K562 (cell line): ENCODE measurements at regions not wholly inside any gene's neighbourhood (a gene's known extent, or its start where the extent isn't known, plus 50 kb on each side); places are given as distances from the start of the nearest gene placed in this dataset.

ENCODE experiments used
- ETV5 ChIP-seq: sonication (generic); formaldehyde crosslinking; IDR thresholded peaks from 2 replicates; pipeline ENCODE4 v1.4.0; 2020; ENCODE audit warnings: low read depth, mild to moderate bottlenecking, missing genetic modification reagents
- HMG20A ChIP-seq: fragments of 450-650 bp; formaldehyde crosslinking; conservative IDR thresholded peaks from 2 replicates; pipeline ENCODE4 v1.4.0; 2020; ENCODE audit warnings: mild to moderate bottlenecking, mixed read lengths
- HMG20B ChIP-seq: fragments of 250-450 bp; sonication (Bioruptor Pico); IDR thresholded peaks from 2 replicates; pipeline ENCODE4 v1.5.0; 2021; ENCODE audit warnings: mild to moderate bottlenecking
- MGA ChIP-seq: fragments of 450-650 bp; IDR thresholded peaks from 2 replicates; pipeline ENCODE4 v1.6.1; 2016; ENCODE audit warnings: mild to moderate bottlenecking, moderate library complexity
- POU5F1 ChIP-seq: fragments of 150-350 bp; IDR thresholded peaks from 2 replicates; pipeline ENCODE4 v1.6.1; 2014; ENCODE audit warnings: borderline replicate concordance, low read length, low read depth, mild to moderate bottlenecking; ENCODE audit not compliant: partially characterized antibody
- PPARD ChIP-seq: fragments of 250-450 bp; sonication (Bioruptor Pico); IDR thresholded peaks from 2 replicates; pipeline ENCODE4 v1.8.0; 2022; ENCODE audit warnings: inconsistent platforms, mild to moderate bottlenecking, moderate library complexity
- RNF2 ChIP-seq: sonication (generic); IDR thresholded peaks from 2 replicates; pipeline ENCODE4 v1.6.1; 2016
- SMARCA4 ChIP-seq: fragments of 450-650 bp; IDR thresholded peaks from 2 replicates; pipeline ENCODE4 v1.6.1; 2016
- TGIF2 ChIP-seq: sonication (generic); formaldehyde crosslinking; IDR thresholded peaks from 2 replicates; pipeline ENCODE4 v1.8.1; 2022; ENCODE audit warnings: mild to moderate bottlenecking, missing genetic modification reagents, moderate library complexity
- TRIM24 ChIP-seq, 2 experiments: fragments of 450-650 bp; IDR thresholded peaks; 2 replicates each; pipeline ENCODE4 v1.6.1; 2016
- ZNF121 ChIP-seq: sonication (generic); formaldehyde crosslinking; conservative IDR thresholded peaks from 2 replicates; pipeline ENCODE4 v1.8.0; 2022; ENCODE audit warnings: missing genetic modification reagents
- TF ChIP-seq, protein P1 (sequence below): fragments of 450-650 bp; formaldehyde crosslinking; IDR thresholded peaks from 2 replicates; pipeline ENCODE4 v1.4.0; 2020; ENCODE audit warnings: mild to moderate bottlenecking

GRCh38 chr6:137654365-137654981 is 160.3 kb upstream of the OLIG3 start (continued):
- TF ChIP-seq MGA (no peak), HMG20B (no peak), TGIF2 (no peak), TRIM24 (IDR thresholded peaks at IDR 0.05) (no peak), POU5F1 (no peak), SMARCA4 (no peak), HMG20A (CRISPR knock-in tag) (no peak), PPARD (CRISPR knock-in tag) (no peak), ZNF121 (CRISPR knock-in tag) (no peak), RNF2 (no peak), ETV5 (no peak)
- TF ChIP-seq, protein P1, sequence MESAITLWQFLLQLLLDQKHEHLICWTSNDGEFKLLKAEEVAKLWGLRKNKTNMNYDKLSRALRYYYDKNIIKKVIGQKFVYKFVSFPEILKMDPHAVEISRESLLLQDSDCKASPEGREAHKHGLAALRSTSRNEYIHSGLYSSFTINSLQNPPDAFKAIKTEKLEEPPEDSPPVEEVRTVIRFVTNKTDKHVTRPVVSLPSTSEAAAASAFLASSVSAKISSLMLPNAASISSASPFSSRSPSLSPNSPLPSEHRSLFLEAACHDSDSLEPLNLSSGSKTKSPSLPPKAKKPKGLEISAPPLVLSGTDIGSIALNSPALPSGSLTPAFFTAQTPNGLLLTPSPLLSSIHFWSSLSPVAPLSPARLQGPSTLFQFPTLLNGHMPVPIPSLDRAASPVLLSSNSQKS (CRISPR knock-in tag) = no peak
